ENCODE measurements at regions not wholly inside any gene's neighbourhood (a gene's known extent, or its start where the extent isn't known, plus 50 kb on each side); places are given as distances from the start of the nearest gene placed in this dataset.
"Not testable (repeated sequence)": the region's sequence is repeated elsewhere in the genome, so short reads cannot be mapped to it uniquely, and the experiment has no call there.

DNA sequence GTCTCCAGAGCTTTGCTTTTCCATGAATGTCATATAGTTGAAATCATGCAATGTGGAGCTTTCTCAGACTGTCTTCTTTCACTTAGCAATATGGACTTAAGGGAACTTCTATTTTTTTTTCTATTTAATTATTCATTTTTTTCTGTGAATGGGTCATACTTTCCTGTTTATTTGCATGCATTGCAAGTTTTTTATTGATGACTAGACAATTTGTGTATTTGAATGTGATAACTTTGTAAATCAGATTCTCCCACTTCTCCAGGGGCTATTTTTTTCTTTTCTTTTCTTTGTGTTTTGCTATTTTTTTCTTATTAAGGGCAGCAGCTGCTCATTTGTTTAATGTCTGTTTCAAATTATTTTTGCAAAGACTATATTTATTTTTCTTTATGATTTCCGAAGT is 1019.8 kb upstream of the ATXN7L3B start:
- peaks cover 2% of the 10 kb centered on the region for H3K36me3 Mint-ChIP-seq (ENCODE audit: insufficient read depth)
- H3K4me3 Mint-ChIP-seq = no peak overlapping the region
- no peak for ATAC-seq (replicated peaks; ENCODE audit: extremely low read depth, poor library complexity, severe bottlenecking)
- no peak overlapping the region for H3K27ac Mint-ChIP-seq (ENCODE audit: low read depth)
- H3K27me3 Mint-ChIP-seq = no peaks in the 10 kb centered on the region
- H3K4me1 Mint-ChIP-seq = no peaks in the 10 kb centered on the region
- peaks cover 15% of the 10 kb centered on the region for H3K9me3 Mint-ChIP-seq
- no peak for DNase-seq (ENCODE audit: low spot score in 2 of 2)

DNA sequence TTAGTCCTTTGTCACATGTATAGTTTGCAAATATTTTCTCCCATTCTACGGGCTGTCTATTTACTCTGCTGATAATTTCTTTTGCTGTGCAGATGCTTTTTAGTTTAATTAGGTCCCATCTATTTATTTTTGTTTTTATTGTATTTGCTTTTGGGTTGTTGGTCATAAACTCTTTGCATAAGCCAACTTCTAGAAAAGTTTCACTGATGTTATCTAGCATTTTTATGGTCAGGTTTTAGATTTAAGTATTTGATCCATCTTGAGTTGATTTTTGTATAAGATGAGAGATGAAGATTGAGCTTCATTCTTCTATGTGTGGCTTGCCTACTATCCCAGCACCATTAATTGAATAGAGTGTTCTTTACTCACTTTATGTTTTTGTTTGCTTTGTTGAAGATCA is 1008.4 kb upstream of the ATXN7L3B start:
- no peaks in the 10 kb centered on the region for H3K36me3 Mint-ChIP-seq (ENCODE audit: insufficient read depth)
- H3K9me3 Mint-ChIP-seq = peaks cover 10% of the 10 kb centered on the region
- H3K4me3 Mint-ChIP-seq = no peak overlapping the region
- no peaks in the 10 kb centered on the region for H3K27me3 Mint-ChIP-seq
- no peaks in the 10 kb centered on the region for H3K4me1 Mint-ChIP-seq
- H3K27ac Mint-ChIP-seq (ENCODE audit: low read depth) = no peak overlapping the region
- DNase-seq (ENCODE audit: low spot score in 2 of 2) (no peak), ATAC-seq (replicated peaks; ENCODE audit: extremely low read depth, poor library complexity, severe bottlenecking) (no peak)

DNA sequence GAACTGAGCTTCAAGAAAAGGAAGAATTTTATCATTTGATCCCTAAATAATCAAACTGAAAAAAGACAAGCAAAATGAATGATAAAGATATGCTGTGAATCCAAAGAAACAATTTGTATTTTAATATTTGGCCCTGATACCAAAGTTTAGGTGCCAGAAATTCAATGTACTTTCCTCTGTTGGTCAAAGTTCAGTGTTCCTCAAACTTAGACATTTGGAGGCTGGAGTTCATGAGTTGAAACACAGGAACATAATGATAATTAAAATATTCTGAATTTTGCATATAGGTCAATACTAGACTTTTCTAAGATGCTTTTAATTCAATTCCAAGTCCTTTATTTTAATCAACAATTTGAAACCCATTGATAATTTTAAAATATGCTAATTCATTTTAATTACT is 1007.7 kb upstream of the ATXN7L3B start:
- Mint-ChIP-seq H3K27me3 (no peaks in the 10 kb centered on the region), H3K4me1 (no peaks in the 10 kb centered on the region), H3K36me3 (ENCODE audit: insufficient read depth) (no peaks in the 10 kb centered on the region), H3K9me3 (peaks cover 10% of the 10 kb centered on the region), H3K4me3 (no peak overlapping the region), H3K27ac (ENCODE audit: low read depth) (no peak overlapping the region)
- ATAC-seq (replicated peaks; ENCODE audit: extremely low read depth, poor library complexity, severe bottlenecking) (no peak), DNase-seq (ENCODE audit: low spot score in 2 of 2) (no peak)

DNA sequence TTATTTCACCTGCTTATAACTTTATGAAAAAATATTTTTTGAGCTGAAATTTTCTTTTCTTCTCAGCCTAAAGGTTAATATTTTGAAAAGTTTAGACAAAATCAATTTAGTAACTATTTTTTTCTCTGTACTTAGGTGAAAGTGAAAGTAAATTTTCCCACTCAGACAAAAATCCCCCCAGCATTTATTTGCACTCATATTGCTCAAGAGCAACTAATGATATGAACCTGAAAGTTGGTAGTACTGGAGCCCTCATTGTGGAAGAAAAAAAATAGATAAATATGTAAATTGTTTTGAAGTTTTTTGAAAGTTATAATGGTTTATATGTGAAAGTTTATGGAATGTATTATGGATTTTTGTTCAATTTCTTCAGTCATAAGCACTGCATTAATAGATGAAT is 1005.9 kb upstream of the ATXN7L3B start:
- Mint-ChIP-seq H3K9me3 (peaks cover 12% of the 10 kb centered on the region), H3K4me3 (no peak overlapping the region), H3K27ac (ENCODE audit: low read depth) (no peak overlapping the region)

DNA sequence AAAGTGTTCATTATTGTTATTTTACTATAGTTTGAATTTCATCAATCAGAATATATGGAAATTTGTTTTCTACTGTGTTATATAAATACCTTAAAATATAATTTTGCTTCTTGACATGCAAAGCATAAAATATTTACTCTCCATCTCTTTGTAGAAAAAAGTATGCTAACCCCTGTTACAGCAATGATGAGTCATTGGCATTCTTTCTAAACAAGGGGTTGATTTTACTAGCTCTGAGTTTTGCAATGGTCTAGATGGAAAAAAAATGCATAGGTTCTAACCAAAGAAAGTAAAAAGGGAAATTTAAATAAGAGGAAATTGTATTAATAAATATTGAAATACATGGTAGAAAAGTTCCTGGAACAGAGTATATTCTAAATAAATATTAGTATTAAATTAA is 990.2 kb upstream of the ATXN7L3B start:
- Mint-ChIP-seq H3K27ac (ENCODE audit: low read depth) (no peak overlapping the region), H3K36me3 (ENCODE audit: insufficient read depth) (no peaks in the 10 kb centered on the region), H3K4me1 (no peaks in the 10 kb centered on the region), H3K27me3 (no peaks in the 10 kb centered on the region), H3K9me3 (peaks cover 12% of the 10 kb centered on the region), H3K4me3 (no peak overlapping the region)
- ATAC-seq (replicated peaks; ENCODE audit: extremely low read depth, poor library complexity, severe bottlenecking) (no peak), DNase-seq (ENCODE audit: low spot score in 2 of 2) (no peak)

More for the DNA sequence above, 1005.9 kb upstream of the ATXN7L3B start:
- Mint-ChIP-seq H3K36me3 (ENCODE audit: insufficient read depth) (no peaks in the 10 kb centered on the region), H3K27me3 (no peaks in the 10 kb centered on the region), H3K4me1 (no peaks in the 10 kb centered on the region)
- ATAC-seq (replicated peaks; ENCODE audit: extremely low read depth, poor library complexity, severe bottlenecking) (no peak), DNase-seq (ENCODE audit: low spot score in 2 of 2) (no peak)

DNA sequence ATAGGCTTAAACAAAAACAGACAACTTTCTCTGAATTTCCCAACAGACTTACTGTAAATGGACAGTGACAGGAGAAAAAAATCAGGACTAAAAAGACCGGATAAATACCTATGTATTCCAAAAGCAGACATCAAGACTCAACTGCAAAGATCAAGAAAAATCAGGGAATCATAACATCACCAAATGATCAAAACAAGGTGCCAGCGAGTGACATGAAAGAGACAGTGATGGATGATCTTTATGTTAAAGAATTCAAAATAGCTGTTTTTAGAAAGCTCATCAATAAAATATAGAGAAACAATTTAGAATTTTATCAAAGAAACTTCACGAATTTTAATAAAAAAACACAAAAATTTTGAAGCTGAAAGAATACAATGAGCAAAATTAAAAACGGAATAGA is 952.5 kb upstream of the ATXN7L3B start:
- H3K27me3 Mint-ChIP-seq = no peaks in the 10 kb centered on the region
- DNase-seq (ENCODE audit: low spot score in 2 of 2) (no peak), ATAC-seq (replicated peaks; ENCODE audit: extremely low read depth, poor library complexity, severe bottlenecking) (no peak)
- H3K4me1 Mint-ChIP-seq = no peaks in the 10 kb centered on the region
- H3K4me3 Mint-ChIP-seq = no peak overlapping the region
- no peaks in the 10 kb centered on the region for H3K36me3 Mint-ChIP-seq (ENCODE audit: insufficient read depth)
- H3K9me3 Mint-ChIP-seq = peaks cover 17% of the 10 kb centered on the region
- no peak overlapping the region for H3K27ac Mint-ChIP-seq (ENCODE audit: low read depth)

DNA sequence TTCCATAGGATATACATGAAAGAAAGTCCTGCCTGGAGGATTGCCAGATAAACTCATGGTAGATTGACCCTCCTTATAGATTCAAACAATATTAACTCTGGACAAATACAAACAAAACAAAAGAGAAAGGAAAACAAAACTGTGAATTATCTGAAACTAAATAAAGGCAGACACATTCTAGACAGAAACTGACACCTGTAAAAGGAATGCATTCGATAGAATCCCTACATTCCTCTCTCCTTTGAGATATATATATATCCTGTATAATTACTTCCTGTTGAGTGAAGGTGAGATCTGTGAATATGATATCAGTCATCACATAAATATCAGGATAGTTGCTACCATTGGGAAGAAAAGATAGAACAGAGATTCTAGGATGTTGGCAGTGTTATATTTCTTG is 948.4 kb upstream of the ATXN7L3B start:
- ATAC-seq (replicated peaks; ENCODE audit: extremely low read depth, poor library complexity, severe bottlenecking) (no peak), DNase-seq (ENCODE audit: low spot score in 2 of 2) (no peak)
- Mint-ChIP-seq H3K4me3 (no peak overlapping the region), H3K36me3 (ENCODE audit: insufficient read depth) (no peaks in the 10 kb centered on the region), H3K27ac (ENCODE audit: low read depth) (no peak overlapping the region), H3K4me1 (no peaks in the 10 kb centered on the region), H3K9me3 (peaks cover 22% of the 10 kb centered on the region), H3K27me3 (no peaks in the 10 kb centered on the region)

DNA sequence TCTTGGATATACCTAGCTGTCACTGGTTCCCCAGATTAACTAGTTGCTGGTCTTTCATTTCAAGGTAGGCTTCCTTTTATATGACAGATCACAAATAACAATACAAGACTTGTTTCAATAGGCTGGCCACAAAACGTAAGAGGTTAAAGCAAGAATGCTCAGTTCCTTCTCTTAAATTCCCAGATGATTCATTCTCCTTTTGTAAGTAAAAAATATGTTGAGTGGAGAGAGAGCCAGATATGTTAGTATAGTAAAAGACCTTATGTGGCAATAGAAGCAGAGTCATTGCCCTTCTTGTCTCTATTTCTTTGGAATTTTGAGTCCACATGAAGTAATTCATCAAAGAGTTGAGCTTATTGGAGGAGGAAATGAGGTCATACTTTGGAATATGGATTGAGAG is 939.0 kb upstream of the ATXN7L3B start:
- Mint-ChIP-seq H3K36me3 (ENCODE audit: insufficient read depth) (no peaks in the 10 kb centered on the region), H3K4me3 (no peak overlapping the region), H3K9me3 (peaks cover 18% of the 10 kb centered on the region), H3K27ac (ENCODE audit: low read depth) (no peak overlapping the region), H3K27me3 (no peaks in the 10 kb centered on the region), H3K4me1 (no peaks in the 10 kb centered on the region)
- no peak for DNase-seq (ENCODE audit: low spot score in 2 of 2)
- ATAC-seq (replicated peaks; ENCODE audit: extremely low read depth, poor library complexity, severe bottlenecking) = no peak

DNA sequence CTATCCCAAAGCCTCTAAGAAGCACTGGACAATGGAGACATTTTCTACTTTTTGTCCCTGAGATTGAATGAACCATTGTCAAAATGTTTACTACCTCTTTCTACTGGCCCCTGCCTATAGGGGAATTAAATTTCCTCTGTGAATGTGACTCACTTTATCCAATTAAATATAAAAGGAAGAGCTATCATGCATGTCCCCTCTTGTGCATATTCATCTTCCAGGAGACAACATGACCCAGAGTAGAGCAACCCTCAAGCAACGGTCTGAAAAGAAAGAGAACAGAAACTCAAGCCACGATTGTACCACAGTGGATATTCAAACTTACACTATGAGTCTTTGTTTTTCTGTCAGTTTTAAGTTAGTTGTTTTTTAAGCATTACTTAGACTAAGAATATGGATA is 938.4 kb upstream of the ATXN7L3B start:
- DNase-seq (ENCODE audit: low spot score in 2 of 2) (no peak), ATAC-seq (replicated peaks; ENCODE audit: extremely low read depth, poor library complexity, severe bottlenecking) (no peak)
- Mint-ChIP-seq H3K4me1 (no peaks in the 10 kb centered on the region), H3K9me3 (peaks cover 18% of the 10 kb centered on the region), H3K36me3 (ENCODE audit: insufficient read depth) (no peaks in the 10 kb centered on the region), H3K27ac (ENCODE audit: low read depth) (no peak overlapping the region), H3K4me3 (no peak overlapping the region), H3K27me3 (no peaks in the 10 kb centered on the region)

DNA sequence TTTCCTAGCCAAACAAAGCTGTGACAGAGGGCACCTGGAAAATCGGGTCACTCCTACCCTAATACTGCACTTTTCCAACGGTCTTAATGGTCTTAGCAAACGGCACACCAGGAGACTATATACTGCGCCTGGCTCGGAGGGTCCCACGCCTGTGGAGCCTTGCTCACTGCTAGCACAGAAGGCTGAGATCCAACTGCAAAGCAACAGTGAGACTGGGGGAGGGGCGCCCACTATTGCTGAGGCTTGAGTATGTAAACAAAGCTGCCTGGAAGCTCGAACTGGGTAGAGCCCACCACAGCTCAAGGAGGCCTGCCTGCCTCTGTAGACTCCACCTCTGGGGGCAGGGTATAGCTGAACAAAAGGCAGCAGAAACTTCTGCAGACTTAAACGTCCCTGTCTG is 931.7 kb upstream of the ATXN7L3B start:
- not testable (repeated sequence) for H3K4me3 Mint-ChIP-seq; H3K27me3 Mint-ChIP-seq; H3K4me1 Mint-ChIP-seq; H3K36me3 Mint-ChIP-seq (ENCODE audit: insufficient read depth); ATAC-seq (replicated peaks; ENCODE audit: extremely low read depth, poor library complexity, severe bottlenecking); H3K27ac Mint-ChIP-seq (ENCODE audit: low read depth); DNase-seq (ENCODE audit: low spot score in 2 of 2)
- peaks cover 23% of the 10 kb centered on the region for H3K9me3 Mint-ChIP-seq

DNA sequence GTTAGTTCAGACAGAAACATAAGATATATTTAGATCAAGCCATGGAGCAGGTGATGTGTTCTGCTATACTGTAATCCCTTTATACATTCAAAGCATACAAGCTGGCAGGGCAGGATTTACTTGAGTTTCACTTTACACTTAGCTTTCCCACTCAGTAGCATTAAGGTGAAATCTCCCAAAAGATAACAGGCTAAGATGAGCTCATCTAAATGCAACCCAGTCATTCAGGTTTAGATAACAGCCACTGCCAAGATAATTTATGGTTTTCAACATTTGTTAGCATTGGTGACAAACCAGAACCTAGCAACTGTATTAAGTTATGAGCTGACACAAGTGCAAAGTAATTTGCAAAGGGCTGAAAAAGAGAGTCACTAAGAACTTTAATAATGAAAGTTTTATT is 925.1 kb upstream of the ATXN7L3B start:
- Mint-ChIP-seq H3K4me1 (no peaks in the 10 kb centered on the region), H3K27ac (ENCODE audit: low read depth) (no peak overlapping the region), H3K36me3 (ENCODE audit: insufficient read depth) (no peaks in the 10 kb centered on the region), H3K9me3 (peaks cover 19% of the 10 kb centered on the region), H3K4me3 (no peak overlapping the region), H3K27me3 (no peaks in the 10 kb centered on the region)
- DNase-seq (ENCODE audit: low spot score in 2 of 2) (no peak), ATAC-seq (replicated peaks; ENCODE audit: extremely low read depth, poor library complexity, severe bottlenecking) (no peak)

DNA sequence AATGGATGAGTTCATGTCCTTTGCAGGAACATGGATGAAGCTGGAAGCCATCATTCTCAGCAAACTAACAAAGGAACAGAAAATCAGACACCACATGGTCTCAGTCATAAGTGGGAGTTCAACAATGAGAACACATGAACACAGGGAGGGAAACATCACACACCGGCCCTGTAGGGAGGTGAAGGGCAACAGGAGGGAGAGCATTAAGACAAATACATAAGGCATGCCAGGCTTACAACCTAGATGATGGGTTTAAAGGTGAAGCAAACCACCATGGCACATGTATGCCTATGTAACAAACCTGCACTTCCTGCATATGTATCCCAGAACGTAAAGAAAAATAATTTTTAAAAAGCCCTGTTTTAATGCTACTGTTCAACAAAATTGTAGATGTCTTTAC is 914.2 kb upstream of the ATXN7L3B start:
- H3K36me3 Mint-ChIP-seq (ENCODE audit: insufficient read depth) = no peaks in the 10 kb centered on the region
- no peaks in the 10 kb centered on the region for H3K4me1 Mint-ChIP-seq
- H3K27me3 Mint-ChIP-seq = no peaks in the 10 kb centered on the region
- H3K4me3 Mint-ChIP-seq = no peak overlapping the region
- DNase-seq (ENCODE audit: low spot score in 2 of 2) = no peak
- no peak for ATAC-seq (replicated peaks; ENCODE audit: extremely low read depth, poor library complexity, severe bottlenecking)
- peaks cover 8% of the 10 kb centered on the region for H3K9me3 Mint-ChIP-seq
- H3K27ac Mint-ChIP-seq (ENCODE audit: low read depth) = no peak overlapping the region

DNA sequence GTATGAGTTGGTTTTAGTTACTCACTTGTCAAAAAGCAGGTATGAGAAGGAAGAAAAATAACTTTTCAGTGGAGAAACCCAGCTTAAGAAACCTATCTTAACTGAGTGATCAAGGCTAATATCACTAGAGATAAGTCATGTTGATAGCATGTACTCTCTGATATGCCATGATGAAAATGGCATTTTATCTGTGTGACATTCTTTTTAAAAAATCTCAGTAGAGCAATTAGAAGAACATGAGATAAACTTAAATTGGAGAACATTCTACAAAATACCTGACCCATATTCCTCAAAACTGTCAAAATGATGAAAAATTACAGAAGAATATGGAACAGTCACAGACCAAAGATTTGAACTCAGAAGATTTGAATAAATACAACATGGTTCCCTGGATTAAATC is 912.4 kb upstream of the ATXN7L3B start:
- H3K27ac Mint-ChIP-seq (ENCODE audit: low read depth) = no peak overlapping the region
- H3K27me3 Mint-ChIP-seq = no peaks in the 10 kb centered on the region
- H3K4me1 Mint-ChIP-seq = no peaks in the 10 kb centered on the region
- H3K9me3 Mint-ChIP-seq = peaks cover 4% of the 10 kb centered on the region
- H3K4me3 Mint-ChIP-seq = no peak overlapping the region
- H3K36me3 Mint-ChIP-seq (ENCODE audit: insufficient read depth) = no peaks in the 10 kb centered on the region
- no peak for DNase-seq (ENCODE audit: low spot score in 2 of 2)
- no peak for ATAC-seq (replicated peaks; ENCODE audit: extremely low read depth, poor library complexity, severe bottlenecking)

DNA sequence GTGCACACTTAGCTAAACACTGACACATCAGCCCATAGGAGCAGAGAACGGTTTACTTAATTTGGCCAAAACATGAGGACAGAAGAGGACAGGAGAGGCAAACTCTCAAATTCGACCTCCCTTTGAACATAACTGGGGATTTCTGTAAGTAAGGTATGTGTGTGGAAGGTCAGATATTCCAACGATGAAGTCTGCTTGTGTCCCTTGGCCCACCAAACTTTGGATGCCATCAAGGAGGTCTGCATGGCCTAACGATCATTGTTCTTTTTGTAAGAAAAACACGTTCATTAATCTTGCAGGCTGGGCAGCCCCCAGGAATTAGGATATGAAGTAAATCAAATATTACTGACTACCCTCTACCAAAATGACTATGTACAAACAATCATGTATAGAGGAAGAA is 908.5 kb upstream of the ATXN7L3B start:
- H3K36me3 Mint-ChIP-seq (ENCODE audit: insufficient read depth) = no peaks in the 10 kb centered on the region
- H3K27ac Mint-ChIP-seq (ENCODE audit: low read depth) = no peak overlapping the region
- DNase-seq (ENCODE audit: low spot score in 2 of 2) (no peak), ATAC-seq (replicated peaks; ENCODE audit: extremely low read depth, poor library complexity, severe bottlenecking) (no peak)
- H3K4me1 Mint-ChIP-seq = no peaks in the 10 kb centered on the region
- H3K27me3 Mint-ChIP-seq = no peaks in the 10 kb centered on the region
- H3K4me3 Mint-ChIP-seq = no peak overlapping the region
- H3K9me3 Mint-ChIP-seq = no peaks in the 10 kb centered on the region

Measured in central memory CD8-positive, alpha-beta T cell (primary cell).